Transverse colon (tissue), 4 donors: ENCODE measurements at regions not wholly inside any gene's neighbourhood (a gene's known extent, or its start where the extent isn't known, plus 50 kb on each side); places are given as distances from the start of the nearest gene placed in this dataset.

ENCODE experiments used
- CTCF ChIP-seq, 5 experiments: fragments of 200-600 bp in 3 of 5; fragments of 450-650 bp in 2 of 5; sonication (generic) in 3 of 5; IDR thresholded peaks; 1 replicate in 2 of 5; 2 replicates in 3 of 5; pipeline ENCODE4 v1.5.1; 2016 to 2017; ENCODE audit warnings: antibody characterized with exemption in 5 of 5, inconsistent platforms in 3 of 5, mild to moderate bottlenecking in 2 of 5, moderate library complexity in 1 of 5
- EP300 ChIP-seq: sonication (generic); formaldehyde crosslinking; IDR thresholded peaks from one replicate; pipeline ENCODE4 v1.6.1; 2017; ENCODE audit warnings: antibody characterized with exemption, low read depth
- POLR2A ChIP-seq: fragments of 450-650 bp; IDR thresholded peaks from one replicate; pipeline ENCODE4 v1.6.1; 2016; ENCODE audit warnings: antibody characterized with exemption, mild to moderate bottlenecking, moderate library complexity
- POLR2AphosphoS5 ChIP-seq, 3 donors: sonication (generic); formaldehyde crosslinking; IDR thresholded peaks; one replicate each; pipeline ENCODE4 v1.6.1; 2016; ENCODE audit warnings: antibody characterized with exemption in 3 of 3

GRCh38 chr12:105878964-105879363 is 259.8 kb downstream of the NUAK1 start:
- TF ChIP-seq CTCF (IDR thresholded peaks at IDR 0.05) (no peak), EP300 (no peak), POLR2A (no peak), POLR2AphosphoS5 (IDR thresholded peaks at IDR 0.05) (no peak)
